Central memory CD8-positive, alpha-beta T cell (primary cell): ENCODE measurements at regions not wholly inside any gene's neighbourhood (a gene's known extent, or its start where the extent isn't known, plus 50 kb on each side); places are given as distances from the start of the nearest gene placed in this dataset.

Source experiments
- ATAC-seq: fragments of 150-1000 bp; cut with Tn5 transposase; replicated peaks from 2 replicates; pipeline ENCODE4 v1.10.0; 2022; ENCODE audit warnings: mild to moderate bottlenecking, moderate FRiP score, moderate number of reproducible peaks; ENCODE audit not compliant: poor library complexity, severe bottlenecking; ENCODE audit errors: extremely low read depth
- DNase-seq, 2 donors: peaks; one replicate each; pipeline ENCODE4 v3.0.0; 2021; ENCODE audit warnings: low spot score in 2 of 2
- H3K27ac Mint-ChIP-seq: one replicate; pipeline ENCODE4 v1.8.0; 2022; ENCODE audit warnings: low read depth, mild to moderate bottlenecking, moderate library complexity, mixed read lengths
- H3K27me3 Mint-ChIP-seq: one replicate; pipeline ENCODE4 v1.8.0; 2022; ENCODE audit warnings: mixed read lengths
- H3K36me3 Mint-ChIP-seq: one replicate; pipeline ENCODE4 v1.8.0; 2022; ENCODE audit warnings: mild to moderate bottlenecking, moderate library complexity, mixed read lengths; ENCODE audit not compliant: insufficient read depth
- H3K4me1 Mint-ChIP-seq: one replicate; pipeline ENCODE4 v1.8.0; 2022; ENCODE audit warnings: mixed read lengths
- H3K4me3 Mint-ChIP-seq: one replicate; pipeline ENCODE4 v1.8.0; 2022; ENCODE audit warnings: mild to moderate bottlenecking, moderate library complexity, mixed read lengths
- H3K9me3 Mint-ChIP-seq: one replicate; pipeline ENCODE4 v1.8.0; 2022; ENCODE audit warnings: mixed read lengths

- peaks cover 64% of the 10 kb centered on the region for H3K27me3 Mint-ChIP-seq
Measured at GRCh38 chr7:114088470-114088940, 169.7 kb upstream of the PPP1R3A start.

DNA sequence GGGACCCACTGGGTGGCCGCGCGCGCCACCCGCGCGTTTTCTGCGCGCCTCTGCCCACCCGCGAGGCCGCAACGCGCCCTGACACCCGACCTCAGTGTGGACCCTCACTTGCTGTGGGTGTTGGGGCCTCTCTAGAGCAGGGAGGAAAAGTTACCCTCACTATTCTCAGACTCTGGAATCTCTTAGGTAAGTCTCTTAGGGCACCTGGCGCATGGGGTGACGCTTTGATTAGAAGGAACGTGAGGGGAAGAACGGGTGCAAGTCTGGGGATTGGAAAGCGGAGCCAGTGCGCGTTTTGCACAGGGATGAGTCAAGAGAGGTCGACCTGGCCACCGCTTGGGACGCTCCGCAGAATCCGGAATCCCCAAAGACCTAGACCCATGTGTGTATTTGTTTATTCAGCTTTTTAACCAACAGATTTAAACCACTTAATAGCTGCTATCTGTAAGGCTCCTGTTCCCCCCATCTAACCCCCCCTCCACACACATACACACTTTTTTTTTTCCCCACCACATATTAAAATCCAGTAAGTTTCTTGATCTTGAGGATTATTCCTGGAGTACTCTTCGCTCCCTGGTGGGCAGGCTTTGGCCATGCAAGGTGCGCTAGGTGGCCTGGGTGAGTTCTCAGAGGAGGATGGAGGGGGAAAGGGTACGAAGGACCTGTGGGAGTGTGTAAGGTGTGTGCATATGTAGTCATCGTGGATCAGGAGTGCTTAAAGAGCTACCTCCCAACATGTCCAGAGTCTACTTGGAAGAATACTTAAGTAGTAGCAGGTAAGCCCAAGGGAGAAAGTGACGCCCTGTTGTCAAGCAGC lies 169.1 kb upstream of the PPP1R3A start:
- Mint-ChIP-seq H3K9me3 (no peaks in the 10 kb centered on the region), H3K27ac (no peak overlapping the region), H3K4me1 (peaks cover 34% of the 10 kb centered on the region), H3K36me3 (peaks cover 5% of the 10 kb centered on the region), H3K27me3 (peaks cover 65% of the 10 kb centered on the region), H3K4me3 (peak overlapping the region; percentile 81)
- DNase-seq: no peak
- no peak for ATAC-seq

More at GRCh38 chr7:114088470-114088940, 169.7 kb upstream of the PPP1R3A start:
- peaks cover 34% of the 10 kb centered on the region for H3K4me1 Mint-ChIP-seq
- H3K4me3 Mint-ChIP-seq: no peak overlapping the region
- no peak overlapping the region for H3K27ac Mint-ChIP-seq
- ATAC-seq (no peak), DNase-seq (no peak)
- H3K9me3 Mint-ChIP-seq: no peaks in the 10 kb centered on the region
- peaks cover 5% of the 10 kb centered on the region for H3K36me3 Mint-ChIP-seq

DNA sequence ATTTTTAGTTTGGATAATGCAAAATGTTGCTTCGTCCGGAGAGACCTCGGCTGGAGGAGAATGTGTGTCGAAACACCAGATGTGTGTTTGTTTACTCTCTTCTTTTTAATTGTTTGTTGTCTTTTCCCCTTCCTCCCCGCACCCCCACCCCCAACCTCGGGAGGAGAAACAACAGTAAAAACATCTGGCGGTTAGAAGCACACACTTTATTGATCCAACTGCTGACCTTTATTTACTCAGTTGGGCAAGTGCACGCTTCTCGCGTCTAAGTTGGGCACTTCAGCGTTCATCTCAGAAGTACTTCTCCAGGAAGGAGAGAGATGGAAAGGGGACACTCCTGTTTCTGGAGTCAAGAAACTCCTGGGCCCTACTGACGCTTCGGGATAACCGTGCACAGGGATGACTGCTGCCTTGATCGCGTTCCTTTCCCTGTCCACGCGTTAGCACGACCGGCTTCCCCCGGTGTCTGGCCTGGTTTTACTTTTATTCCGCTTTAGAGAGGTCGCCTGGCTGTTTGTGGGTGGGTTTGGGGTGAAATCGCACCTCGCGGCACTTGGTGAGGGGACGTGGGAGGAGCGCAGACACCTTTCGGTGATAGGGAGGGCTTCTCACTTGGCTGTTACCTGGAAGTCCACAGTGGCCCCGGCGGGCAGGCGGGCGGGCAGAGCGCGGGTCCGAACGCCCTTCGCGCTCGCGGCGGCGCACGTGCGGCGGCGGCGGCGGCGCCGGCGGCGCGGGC lies 168.3 kb upstream of the PPP1R3A start:
- Mint-ChIP-seq H3K27ac (peak overlapping the region; percentile 74), H3K27me3 (peaks cover 67% of the 10 kb centered on the region), H3K9me3 (no peaks in the 10 kb centered on the region), H3K4me1 (peaks cover 34% of the 10 kb centered on the region), H3K4me3 (peak overlapping the region; percentile 81), H3K36me3 (peaks cover 5% of the 10 kb centered on the region)
- DNase-seq: no peak
- no peak for ATAC-seq

DNA sequence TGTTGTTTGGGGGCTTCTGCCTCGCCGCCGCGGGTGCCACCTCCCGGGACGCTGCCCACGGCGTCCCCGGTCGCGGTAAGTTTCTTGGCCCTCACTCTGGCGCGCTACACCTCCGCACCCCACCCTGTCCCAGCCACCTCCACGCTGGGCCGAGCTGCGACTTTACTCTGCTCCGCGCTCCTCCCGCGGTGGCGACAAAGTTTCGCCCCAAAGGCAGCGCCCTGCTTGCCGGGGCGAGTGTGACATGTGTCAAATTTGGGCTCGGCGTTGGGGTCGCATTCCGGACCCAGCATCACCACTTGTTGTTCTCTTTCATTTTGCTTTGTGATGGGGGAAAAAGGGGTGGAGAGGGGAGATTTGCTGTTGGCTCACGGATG lies 167.7 kb upstream of the PPP1R3A start:
- Mint-ChIP-seq H3K9me3 (no peaks in the 10 kb centered on the region), H3K27me3 (peaks cover 72% of the 10 kb centered on the region), H3K4me3 (peak overlapping the region; percentile 81), H3K27ac (peak overlapping the region; percentile 74), H3K4me1 (peaks cover 34% of the 10 kb centered on the region), H3K36me3 (peaks cover 5% of the 10 kb centered on the region)
- no peak for ATAC-seq
- no peak for DNase-seq

GRCh38 chr7:114085592-114086501 lies 167.0 kb upstream of the PPP1R3A start:
- peak in 1 of 2 donors; percentile 13 for DNase-seq

GRCh38 chr7:114085313-114085591 lies 166.4 kb upstream of the PPP1R3A start:
- H3K4me3 Mint-ChIP-seq: peak overlapping the region; percentile 81
- H3K27ac Mint-ChIP-seq: no peak overlapping the region
- H3K4me1 Mint-ChIP-seq: peaks cover 34% of the 10 kb centered on the region
- H3K27me3 Mint-ChIP-seq: peaks cover 85% of the 10 kb centered on the region
- ATAC-seq (no peak), DNase-seq (no peak)
- H3K9me3 Mint-ChIP-seq: no peaks in the 10 kb centered on the region
- peaks cover 5% of the 10 kb centered on the region for H3K36me3 Mint-ChIP-seq

More at GRCh38 chr7:114085592-114086501, 167.0 kb upstream of the PPP1R3A start:
- Mint-ChIP-seq H3K9me3 (no peaks in the 10 kb centered on the region), H3K36me3 (peaks cover 5% of the 10 kb centered on the region), H3K4me3 (peak overlapping the region; percentile 81), H3K27me3 (peaks cover 79% of the 10 kb centered on the region), H3K27ac (peak overlapping the region; percentile 74), H3K4me1 (peaks cover 34% of the 10 kb centered on the region)
- peak; percentile 35 for ATAC-seq

GRCh38 chr7:114084472-114085312 lies 165.9 kb upstream of the PPP1R3A start:
- Mint-ChIP-seq H3K27me3 (peaks cover 91% of the 10 kb centered on the region), H3K4me3 (peak overlapping the region; percentile 81), H3K27ac (no peak overlapping the region), H3K4me1 (peaks cover 34% of the 10 kb centered on the region), H3K9me3 (no peaks in the 10 kb centered on the region), H3K36me3 (peaks cover 6% of the 10 kb centered on the region)
- DNase-seq (no peak), ATAC-seq (no peak)

- Mint-ChIP-seq H3K9me3 (no peaks in the 10 kb centered on the region), H3K36me3 (peaks cover 7% of the 10 kb centered on the region), H3K27me3 (peaks cover 97% of the 10 kb centered on the region), H3K4me1 (peaks cover 34% of the 10 kb centered on the region), H3K4me3 (peak overlapping the region; percentile 56), H3K27ac (no peak overlapping the region)
- ATAC-seq: no peak
- DNase-seq: no peak
Measured at GRCh38 chr7:114084002-114084471, 165.2 kb upstream of the PPP1R3A start.

DNA sequence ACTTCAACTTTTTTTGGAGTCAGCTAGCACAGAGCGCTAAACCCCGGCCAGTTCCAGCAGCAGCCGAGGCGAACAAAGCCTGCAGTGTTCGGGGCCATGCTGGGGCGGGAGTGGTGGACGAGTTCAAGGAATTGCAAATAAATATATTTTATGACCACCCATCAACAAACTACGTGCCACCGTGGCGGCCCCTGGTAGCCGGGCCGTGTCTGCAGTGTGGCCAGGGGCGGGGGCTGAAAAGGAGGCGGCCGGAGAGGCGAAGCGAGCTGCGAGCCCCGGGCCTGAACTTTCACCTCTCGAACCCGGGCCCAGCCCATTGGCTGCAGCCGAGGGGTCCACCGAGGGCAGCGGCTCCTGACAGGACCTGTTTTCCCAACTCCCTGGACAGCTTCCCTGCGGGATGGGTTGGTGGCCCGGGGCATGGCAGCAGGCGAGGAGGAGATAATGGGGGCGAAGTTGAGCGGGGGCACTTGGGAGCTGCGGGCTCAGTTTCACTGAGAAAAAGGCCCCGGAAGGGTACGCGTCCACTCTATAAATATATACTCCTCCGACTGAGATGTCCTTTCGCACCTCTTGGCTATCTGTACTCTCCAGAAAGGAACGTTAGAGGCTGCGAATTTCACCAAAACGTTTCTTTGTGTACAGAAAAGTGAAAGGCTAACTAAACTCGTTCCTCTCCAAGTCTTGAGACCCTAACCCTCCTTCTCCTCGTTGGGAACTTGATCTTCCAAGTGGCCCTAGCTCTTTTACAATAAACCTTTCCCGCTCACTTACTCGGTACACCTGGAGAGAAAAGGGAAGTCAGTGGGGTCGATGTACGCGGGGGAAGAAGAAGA lies 164.6 kb upstream of the PPP1R3A start:
- H3K27me3 Mint-ChIP-seq: peaks cover 94% of the 10 kb centered on the region
- H3K9me3 Mint-ChIP-seq: no peaks in the 10 kb centered on the region
- no peak overlapping the region for H3K27ac Mint-ChIP-seq
- peak overlapping the region; percentile 56 for H3K4me3 Mint-ChIP-seq
- H3K36me3 Mint-ChIP-seq: peaks cover 7% of the 10 kb centered on the region
- H3K4me1 Mint-ChIP-seq: peaks cover 34% of the 10 kb centered on the region
- ATAC-seq (no peak), DNase-seq (no peak)

- peaks cover 7% of the 10 kb centered on the region for H3K36me3 Mint-ChIP-seq
- no peak for ATAC-seq
- no peak for DNase-seq
- H3K27me3 Mint-ChIP-seq: peaks cover 94% of the 10 kb centered on the region
- no peak overlapping the region for H3K4me3 Mint-ChIP-seq
- no peaks in the 10 kb centered on the region for H3K9me3 Mint-ChIP-seq
- no peak overlapping the region for H3K27ac Mint-ChIP-seq
- peaks cover 34% of the 10 kb centered on the region for H3K4me1 Mint-ChIP-seq
Measured at GRCh38 chr7:114082642-114083165, 163.9 kb upstream of the PPP1R3A start.
